Neuronal stem cell (in vitro differentiated cells): ENCODE measurements at regions not wholly inside any gene's neighbourhood (a gene's known extent, or its start where the extent isn't known, plus 50 kb on each side); places are given as distances from the start of the nearest gene placed in this dataset.

Experiments
- DNase-seq: peaks from one replicate; pipeline ENCODE4 v3.0.0-alpha.2; 2013; ENCODE audit warnings: low spot score
- H2AFZ ChIP-seq: one replicate; pipeline ENCODE4 v1.6.1; 2013; ENCODE audit warnings: mild to moderate bottlenecking, low read length, inconsistent platforms
- H2AK5ac ChIP-seq: 2 replicates; pipeline ENCODE4 v1.6.1; 2013; ENCODE audit warnings: low read depth, mild to moderate bottlenecking, inconsistent platforms, low read length, moderate library complexity, mixed read lengths
- H2BK120ac ChIP-seq: 2 replicates; pipeline ENCODE4 v1.6.1; 2013; ENCODE audit warnings: low read depth, mild to moderate bottlenecking, inconsistent platforms, low read length, moderate library complexity, mixed read lengths
- H2BK12ac ChIP-seq: one replicate; pipeline ENCODE4 v1.6.1; 2013; ENCODE audit warnings: low read length, inconsistent platforms
- H2BK15ac ChIP-seq: 2 replicates; pipeline ENCODE4 v1.6.1; 2013; ENCODE audit warnings: mild to moderate bottlenecking, low read length, inconsistent platforms, mixed read lengths
- H2BK5ac ChIP-seq: one replicate; pipeline ENCODE4 v1.6.1; 2013; ENCODE audit warnings: inconsistent platforms, mild to moderate bottlenecking, low read length, moderate library complexity
- H3K14ac ChIP-seq: one replicate; pipeline ENCODE4 v1.6.1; 2013; ENCODE audit warnings: low read length, inconsistent platforms
- H3K18ac ChIP-seq: 2 replicates; pipeline ENCODE4 v1.6.1; 2013; ENCODE audit warnings: low read length, inconsistent platforms
- H3K23ac ChIP-seq: 2 replicates; pipeline ENCODE4 v1.6.1; 2013; ENCODE audit warnings: low read depth, mild to moderate bottlenecking, mixed read lengths, low read length, inconsistent platforms; ENCODE audit not compliant: poor library complexity
- H3K27ac ChIP-seq: replicated peaks from 3 replicates; pipeline ENCODE4 v1.5.1; 2013; ENCODE audit warnings: low read length, inconsistent platforms
- H3K27me3 ChIP-seq, 3 experiments: 2 replicates each; pipeline ENCODE4 v1.6.1; 2013; ENCODE audit warnings: low read length in 3 of 3, mild to moderate bottlenecking in 2 of 3, inconsistent platforms in 1 of 3, low read depth in 1 of 3, mixed read lengths in 1 of 3, moderate library complexity in 1 of 3; ENCODE audit not compliant: control insufficient read depth in 3 of 3, insufficient read depth in 3 of 3
- H3K36me3 ChIP-seq, 2 donors: replicated peaks in 1 of 2; 2 replicates each; pipeline ENCODE4 v1.6.1; 2013; ENCODE audit warnings: low read length in 2 of 2; ENCODE audit not compliant: control insufficient read depth in 2 of 2, insufficient read depth in 2 of 2
- H3K4ac ChIP-seq: 2 replicates; pipeline ENCODE4 v1.6.1; 2013; ENCODE audit warnings: inconsistent platforms, mild to moderate bottlenecking, low read length, moderate library complexity
- H3K4me1 ChIP-seq, 2 donors: 1 replicate in 1 of 2; 2 replicates in 1 of 2; pipeline ENCODE4 v1.6.1; 2013; ENCODE audit warnings: low read length in 2 of 2, low read depth in 1 of 2; ENCODE audit not compliant: control insufficient read depth in 2 of 2, insufficient read depth in 1 of 2
- H3K4me2 ChIP-seq: one replicate; pipeline ENCODE4 v1.6.1; 2013; ENCODE audit warnings: mild to moderate bottlenecking, low read length, inconsistent platforms; ENCODE audit not compliant: insufficient read depth, poor library complexity, severe bottlenecking
- H3K4me3 ChIP-seq, 2 donors: 2 replicates each; pipeline ENCODE4 v1.5.1; 2013; ENCODE audit warnings: low read length in 2 of 2, mild to moderate bottlenecking in 2 of 2, inconsistent platforms in 1 of 2, moderate library complexity in 1 of 2
- H3K79me1 ChIP-seq: one replicate; pipeline ENCODE4 v1.6.1; 2013; ENCODE audit warnings: low read depth, mild to moderate bottlenecking, inconsistent platforms, low read length, moderate library complexity
- H3K9ac ChIP-seq: one replicate; pipeline ENCODE4 v1.6.1; 2013; ENCODE audit warnings: mild to moderate bottlenecking, low read depth, low read length, inconsistent platforms; ENCODE audit not compliant: poor library complexity
- H3K9me3 ChIP-seq, 2 donors: replicated peaks in 1 of 2; 2 replicates each; pipeline versions ENCODE3 to v1.6.1; 2013; ENCODE audit warnings: low read length in 2 of 2, mild to moderate bottlenecking in 2 of 2, inconsistent platforms in 1 of 2, low read depth in 1 of 2, mixed read lengths in 1 of 2, moderate library complexity in 1 of 2; ENCODE audit not compliant: control insufficient read depth in 2 of 2, insufficient read depth in 1 of 2
- H4K8ac ChIP-seq: one replicate; pipeline ENCODE4 v1.6.1; 2013; ENCODE audit warnings: low read depth, mild to moderate bottlenecking, inconsistent platforms, low read length, moderate library complexity
- H4K91ac ChIP-seq: one replicate; pipeline ENCODE4 v1.6.1; 2013; ENCODE audit warnings: low read length, low read depth, mild to moderate bottlenecking, inconsistent platforms; ENCODE audit not compliant: poor library complexity
- WGBS, 2 donors: extraction: QIAGEN DNeasy Blood & Tissue Kit; methylation state at CpG; one replicate each; pipeline ENCODE4 v1.1.7; 2013; ENCODE audit warnings: missing lambda C conversion rate in 2 of 2, mixed read lengths in 1 of 2; ENCODE audit not compliant: insufficient read length in 2 of 2, insufficient replicate concordance in 1 of 2; ENCODE audit errors: extremely low coverage in 2 of 2; 5-methylcytosine and 5-hydroxymethylcytosine counted together

DNA sequence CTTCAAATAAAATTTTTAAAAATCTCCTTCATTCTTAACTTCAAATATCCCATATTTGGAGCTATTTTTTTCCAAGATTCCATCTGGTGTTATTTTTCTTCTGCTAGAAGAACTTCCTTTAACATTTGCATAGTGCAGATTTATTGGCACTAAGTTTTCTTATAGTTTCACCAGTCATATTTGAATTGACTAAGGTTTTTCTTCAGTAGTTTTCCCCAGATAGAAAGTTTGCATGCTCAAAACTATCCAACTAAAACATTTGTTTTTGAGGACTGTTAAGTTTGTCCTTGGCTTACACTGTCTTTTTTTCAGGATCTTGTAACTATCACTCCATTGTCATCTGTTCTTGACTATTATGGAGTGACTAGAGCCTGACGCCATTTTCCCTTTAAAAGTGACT is 606.7 kb downstream of the TAF11L14 start:
- Histone ChIP-seq H4K8ac (no peak overlapping the region), H2AFZ (no peak overlapping the region), H2BK120ac (no peak overlapping the region), H3K27ac (no peak overlapping the region), H3K4me3 (no peak overlapping the region), H3K27me3 (no peaks in the 10 kb centered on the region), H2BK12ac (no peak overlapping the region), H2BK5ac (no peak overlapping the region), H3K9me3 (no peaks in the 10 kb centered on the region), H2BK15ac (no peak overlapping the region), H3K23ac (no peak overlapping the region), H3K9ac (no peak overlapping the region), H3K4me1 (no peaks in the 10 kb centered on the region), H3K79me1 (no peaks in the 10 kb centered on the region), H4K91ac (no peak overlapping the region), H3K18ac (no peak overlapping the region), H3K14ac (no peak overlapping the region), H3K4ac (no peak overlapping the region), H3K36me3 (no peaks in the 10 kb centered on the region), H3K4me2 (no peak overlapping the region), H2AK5ac (no peak overlapping the region)
- no peak for DNase-seq
- no CpG with 5 or more reads among the region's 1 CpG for WGBS, 2 donors

DNA sequence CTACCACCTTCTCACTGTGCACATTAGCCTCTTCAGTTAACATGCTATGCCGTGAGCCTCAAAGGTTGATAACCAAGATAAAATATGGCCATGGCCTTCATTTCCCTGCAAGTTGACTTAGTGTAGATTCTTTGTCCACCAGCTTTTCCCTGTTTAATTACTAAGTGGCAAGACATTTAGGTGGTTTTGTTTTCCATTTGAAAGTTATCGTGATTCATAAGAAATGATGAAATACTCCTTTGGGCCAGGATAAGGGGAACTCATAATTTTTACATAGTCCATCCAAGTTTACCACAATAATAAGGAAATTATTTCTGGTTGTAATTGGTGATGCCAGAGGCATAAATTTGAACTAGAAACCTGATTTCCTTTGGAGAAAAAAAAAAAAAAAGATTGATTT is 609.6 kb downstream of the TAF11L14 start:
- H3K4ac ChIP-seq: no peak overlapping the region
- no peak overlapping the region for H2BK5ac ChIP-seq
- no peak overlapping the region for H2AFZ ChIP-seq
- no peak overlapping the region for H2AK5ac ChIP-seq
- no peaks in the 10 kb centered on the region for H3K4me1 ChIP-seq
- H3K9me3 ChIP-seq: no peaks in the 10 kb centered on the region
- H3K4me2 ChIP-seq: no peak overlapping the region
- no peaks in the 10 kb centered on the region for H3K27me3 ChIP-seq
- no peak overlapping the region for H3K9ac ChIP-seq
- no peak overlapping the region for H3K18ac ChIP-seq
- DNase-seq: no peak
- H3K79me1 ChIP-seq: no peaks in the 10 kb centered on the region
- WGBS, 2 donors: no CpG with 5 or more reads among the region's 2 CpGs
- H2BK15ac ChIP-seq: no peak overlapping the region
- no peaks in the 10 kb centered on the region for H3K36me3 ChIP-seq
- H4K91ac ChIP-seq: no peak overlapping the region
- H3K23ac ChIP-seq: no peak overlapping the region
- no peak overlapping the region for H4K8ac ChIP-seq
- H2BK120ac ChIP-seq: no peak overlapping the region
- no peak overlapping the region for H2BK12ac ChIP-seq
- no peak overlapping the region for H3K14ac ChIP-seq
- no peak overlapping the region for H3K27ac ChIP-seq
- H3K4me3 ChIP-seq: no peak overlapping the region

DNA sequence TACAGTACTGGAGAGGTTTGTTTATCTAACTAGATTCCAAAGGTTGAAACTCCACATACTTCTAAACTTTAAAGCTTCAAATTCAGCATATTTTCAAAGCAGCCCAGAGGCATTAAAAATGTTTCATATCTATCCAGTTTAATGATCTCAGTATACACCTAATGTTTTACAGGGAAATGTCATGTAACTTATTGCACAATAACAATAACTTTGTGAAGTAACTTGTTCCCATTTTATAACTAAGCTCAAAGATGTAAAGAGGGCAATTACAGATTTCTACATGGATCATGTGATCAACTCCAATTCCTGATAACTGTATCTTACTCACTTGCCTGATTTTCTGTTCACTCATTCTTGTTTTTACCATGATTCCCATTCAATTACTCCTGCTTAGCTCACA is 610.0 kb downstream of the TAF11L14 start:
- Histone ChIP-seq H2BK15ac (no peak overlapping the region), H3K27ac (no peak overlapping the region), H2AFZ (no peak overlapping the region), H3K27me3 (no peaks in the 10 kb centered on the region), H3K79me1 (no peaks in the 10 kb centered on the region), H4K91ac (no peak overlapping the region), H2BK12ac (no peak overlapping the region), H3K18ac (no peak overlapping the region), H3K14ac (no peak overlapping the region), H3K4ac (no peak overlapping the region), H3K36me3 (no peaks in the 10 kb centered on the region), H4K8ac (no peak overlapping the region), H3K4me3 (no peak overlapping the region), H2BK120ac (no peak overlapping the region), H3K4me2 (no peak overlapping the region), H3K9ac (no peak overlapping the region), H3K9me3 (no peaks in the 10 kb centered on the region), H2AK5ac (no peak overlapping the region), H3K4me1 (no peaks in the 10 kb centered on the region), H2BK5ac (no peak overlapping the region), H3K23ac (no peak overlapping the region)
- no peak for DNase-seq

DNA sequence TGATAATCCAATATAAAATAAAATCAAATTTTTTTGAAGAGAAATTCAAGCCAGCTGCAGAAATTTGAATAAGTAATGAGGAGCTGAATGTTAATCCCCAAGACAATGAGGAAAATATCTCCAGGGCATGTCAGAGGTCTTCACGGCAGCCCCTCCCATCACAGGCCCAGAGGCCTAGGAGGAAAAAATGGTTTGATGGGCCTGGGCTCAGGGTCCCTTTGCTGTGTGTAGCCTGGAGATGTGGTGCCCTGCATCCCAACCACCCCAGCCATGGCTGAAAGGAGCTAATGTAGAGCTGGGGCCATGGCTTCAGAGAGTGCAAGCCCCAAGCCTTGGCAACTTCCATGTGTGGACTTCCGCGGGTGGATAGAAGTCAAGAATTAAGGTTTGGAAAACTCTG is 618.3 kb downstream of the TAF11L14 start:
- Histone ChIP-seq H3K36me3 (no peaks in the 10 kb centered on the region), H3K23ac (no peak overlapping the region), H2BK15ac (no peak overlapping the region), H2BK120ac (no peak overlapping the region), H2AK5ac (no peak overlapping the region), H3K4ac (no peak overlapping the region), H3K4me1 (no peaks in the 10 kb centered on the region), H3K27me3 (no peaks in the 10 kb centered on the region), H4K91ac (no peak overlapping the region), H4K8ac (no peak overlapping the region), H3K4me3 (no peak overlapping the region), H3K18ac (no peak overlapping the region), H2AFZ (no peak overlapping the region), H3K14ac (no peak overlapping the region), H3K9me3 (peaks cover 2 to 5% of the 10 kb centered on the region in 2 donors), H3K27ac (no peak overlapping the region), H3K4me2 (no peak overlapping the region), H3K79me1 (no peaks in the 10 kb centered on the region), H2BK12ac (no peak overlapping the region), H2BK5ac (no peak overlapping the region), H3K9ac (no peak overlapping the region)
- DNase-seq: no peak
- no CpG with 5 or more reads among the region's 3 CpGs for WGBS, 2 donors
